B cell (primary cell): ENCODE measurements at regions not wholly inside any gene's neighbourhood (a gene's known extent, or its start where the extent isn't known, plus 50 kb on each side); places are given as distances from the start of the nearest gene placed in this dataset.

ENCODE experiments used
- ATAC-seq: fragments of 200-7000 bp; cut with Tn5 transposase; one replicate; pipeline ENCODE4 v1.10.0; 2021; ENCODE audit warnings: low read depth, mild to moderate bottlenecking, moderate number of reproducible peaks, moderate library complexity
- CTCF ChIA-PET: fragments of 350-600 bp; sonication (Branson Sonifier 250); formaldehyde crosslinking; loops from one replicate; lab custom pipeline; 2021; ENCODE audit warnings: antibody characterized with exemption, inconsistent platforms; lab: Charles Lee
- POLR2A ChIA-PET: fragments of 350-600 bp; sonication (Branson Sonifier 250); formaldehyde crosslinking; loops from one replicate; lab custom pipeline; 2021; ENCODE audit warnings: antibody characterized with exemption; lab: Charles Lee
- DNase-seq: peaks from one replicate; pipeline ENCODE4 v3.0.0; 2013
- H2AFZ ChIP-seq: 2 replicates; pipeline ENCODE4 v1.6.1; 2012; ENCODE audit warnings: mild to moderate bottlenecking, low read depth, low read length; ENCODE audit not compliant: insufficient read depth, poor library complexity, severe bottlenecking
- H3K27ac ChIP-seq, 2 donors: 1 replicate in 1 of 2; 2 replicates in 1 of 2; pipeline ENCODE4 v1.5.1; 2012 to 2013; ENCODE audit warnings: low read length in 2 of 2, mild to moderate bottlenecking in 2 of 2, moderate library complexity in 1 of 2
- H3K27me3 ChIP-seq, 4 experiments: fragments of 200-600 bp in 1 of 4; sonication (generic) in 1 of 4; replicated peaks in 1 of 4; 1 replicate in 2 of 4; 2 replicates in 2 of 4; pipeline versions ENCODE4 v1.6.1 to v1.7.0; 2013 to 2016; ENCODE audit warnings: low read length in 3 of 4, mild to moderate bottlenecking in 2 of 4, mixed read lengths in 1 of 4, moderate library complexity in 1 of 4; ENCODE audit not compliant: insufficient read depth in 4 of 4, control insufficient read depth in 3 of 4; ENCODE audit errors: control extremely low read depth in 1 of 4
- H3K36me3 ChIP-seq, 2 experiments: replicated peaks in 1 of 2; 1 replicate in 1 of 2; 2 replicates in 1 of 2; pipeline versions ENCODE4 v1.6.1 to v1.7.1; 2013; ENCODE audit warnings: low read length in 1 of 2; ENCODE audit not compliant: insufficient read depth in 2 of 2, control insufficient read depth in 1 of 2; ENCODE audit errors: control extremely low read depth in 1 of 2, extremely low read depth in 1 of 2
- H3K4me1 ChIP-seq, 2 donors: fragments of 200-600 bp in 1 of 2; sonication (generic) in 1 of 2; 1 replicate in 1 of 2; 2 replicates in 1 of 2; pipeline versions ENCODE4 v1.5.1 to v1.6.1; 2013 to 2017; ENCODE audit warnings: low read length in 2 of 2; ENCODE audit not compliant: control insufficient read depth in 2 of 2, insufficient read depth in 2 of 2
- H3K4me2 ChIP-seq: replicated peaks from 2 replicates; pipeline ENCODE3; 2012; ENCODE audit warnings: mild to moderate bottlenecking, low read depth, low read length; ENCODE audit not compliant: poor library complexity, severe bottlenecking
- H3K4me3 ChIP-seq, 5 experiments: fragments of 200-600 bp in 1 of 5; sonication (generic) in 1 of 5; 1 replicate in 3 of 5; 2 replicates in 2 of 5; pipeline versions ENCODE4 v1.5.1 to v1.7.0; 2011 to 2016; ENCODE audit warnings: low read length in 4 of 5, mild to moderate bottlenecking in 4 of 5, low read depth in 2 of 5, control low read depth in 1 of 5, moderate library complexity in 1 of 5; ENCODE audit not compliant: insufficient read depth in 1 of 5; ENCODE audit errors: control extremely low read depth in 1 of 5, extremely low read depth in 1 of 5
- H3K79me2 ChIP-seq: fragments of 200-600 bp; sonication (generic); one replicate; pipeline ENCODE4 v1.6.0; 2016; ENCODE audit warnings: low read length; ENCODE audit not compliant: control insufficient read depth, insufficient read depth
- H3K9ac ChIP-seq: fragments of 200-600 bp; sonication (generic); 2 replicates; pipeline ENCODE4 v1.6.1; 2017; ENCODE audit warnings: mild to moderate bottlenecking, low read length, moderate library complexity
- H3K9me3 ChIP-seq, 3 donors: one replicate each; pipeline versions ENCODE4 v1.6.1 to v1.7.1; 2013; ENCODE audit warnings: low read length in 2 of 3; ENCODE audit not compliant: control insufficient read depth in 2 of 3, insufficient read depth in 1 of 3; ENCODE audit errors: control extremely low read depth in 1 of 3
- H4K20me1 ChIP-seq: 2 replicates; pipeline ENCODE4 v1.6.0; 2012; ENCODE audit warnings: mild to moderate bottlenecking, low read length; ENCODE audit not compliant: insufficient read depth, control insufficient read depth, poor library complexity, severe bottlenecking
- H3K27ac Mint-ChIP-seq: one replicate; pipeline ENCODE4 v1.8.0; 2021; ENCODE audit warnings: mixed read lengths
- H3K27me3 Mint-ChIP-seq: one replicate; pipeline ENCODE4 v1.8.0; 2021; ENCODE audit warnings: mixed read lengths
- H3K4me1 Mint-ChIP-seq: one replicate; pipeline ENCODE4 v1.8.0; 2021; ENCODE audit warnings: mixed read lengths
- H3K4me3 Mint-ChIP-seq: one replicate; pipeline ENCODE4 v1.8.0; 2021; ENCODE audit warnings: mixed read lengths
- H3K9me3 Mint-ChIP-seq: one replicate; pipeline ENCODE4 v1.8.0; 2022; ENCODE audit warnings: mixed read lengths; ENCODE audit not compliant: insufficient read depth
- CTCF ChIP-seq: fragments of 200-600 bp; IDR thresholded peaks from one replicate; pipeline ENCODE4 v1.8.0; 2022; ENCODE audit warnings: antibody characterized with exemption, mild to moderate bottlenecking
- EZH2 ChIP-seq: IDR thresholded peaks from 2 replicates; pipeline ENCODE4 v1.6.1; 2012; ENCODE audit warnings: borderline replicate concordance, low read depth, mild to moderate bottlenecking, moderate library complexity, low read length; ENCODE audit not compliant: insufficient read depth, poor library complexity, severe bottlenecking
- WGBS: methylation state at CpG from one replicate; pipeline ENCODE4 v1.1.5; 2013; ENCODE audit warnings: missing lambda C conversion rate; ENCODE audit not compliant: insufficient coverage; 5-methylcytosine and 5-hydroxymethylcytosine counted together
- intact Hi-C: fragments of 100-400 bp; cut with micrococcal nuclease; formaldehyde crosslinking; loops from one replicate; pipeline ENCODE4 v1.10.0; 2022

- ATAC-seq (no peak), DNase-seq (no peak)
- H3K27ac ChIP-seq, result no peak overlapping the region
- H3K36me3 ChIP-seq, result no peaks in the 10 kb centered on the region
- H3K9ac ChIP-seq, result no peak overlapping the region
- H3K27me3 ChIP-seq, result no peaks in the 10 kb centered on the region
- H3K79me2 ChIP-seq, result no peaks in the 10 kb centered on the region
- H3K4me3 Mint-ChIP-seq, result no peak overlapping the region
- no peak overlapping the region for H3K4me3 ChIP-seq
- H3K27me3 Mint-ChIP-seq, result no peaks in the 10 kb centered on the region
- CTCF ChIA-PET, result no interaction called here
- H4K20me1 ChIP-seq, result no peaks in the 10 kb centered on the region
- H3K4me1 Mint-ChIP-seq, result no peaks in the 10 kb centered on the region
- H3K9me3 ChIP-seq, result peaks cover 0 to 7% (median 0%) of the 10 kb centered on the region in 3 donors
- TF ChIP-seq EZH2 (no peak), CTCF (no peak)
- no peaks in the 10 kb centered on the region for H3K4me1 ChIP-seq
- intact Hi-C loops, result no loop called here
- no CpG with 5 or more reads among the region's 1 CpG for WGBS
- POLR2A ChIA-PET, result no interaction called here
- no peak overlapping the region for H3K27ac Mint-ChIP-seq
- H2AFZ ChIP-seq, result no peak overlapping the region
- H3K4me2 ChIP-seq, result no peak overlapping the region
- peaks cover 2% of the 10 kb centered on the region for H3K9me3 Mint-ChIP-seq
These were observed 695.9 kb downstream of the OTOL1 start for GRCh38 chr3:162192340-162193029.

GRCh38 chr3:162193148-162194095 lies 696.8 kb downstream of the OTOL1 start:
- no peak for DNase-seq
- Histone ChIP-seq H2AFZ (no peak overlapping the region), H3K79me2 (no peaks in the 10 kb centered on the region), H3K9ac (no peak overlapping the region), H3K27me3 (no peaks in the 10 kb centered on the region), H4K20me1 (no peaks in the 10 kb centered on the region), H3K9me3 (peaks cover 0 to 7% (median 0%) of the 10 kb centered on the region in 3 donors), H3K36me3 (no peaks in the 10 kb centered on the region), H3K4me3 (no peak overlapping the region), H3K27ac (no peak overlapping the region), H3K4me1 (no peaks in the 10 kb centered on the region), H3K4me2 (no peak overlapping the region)
- ATAC-seq, result no peak
- intact Hi-C loops, result no loop called here
- POLR2A ChIA-PET, result no interaction called here
- Mint-ChIP-seq H3K4me1 (no peaks in the 10 kb centered on the region), H3K27me3 (no peaks in the 10 kb centered on the region), H3K9me3 (peaks cover 2% of the 10 kb centered on the region), H3K27ac (no peak overlapping the region), H3K4me3 (no peak overlapping the region)
- WGBS, result no CpG with 5 or more reads among the region's 4 CpGs
- TF ChIP-seq EZH2 (no peak), CTCF (no peak)
- CTCF ChIA-PET, result no interaction called here
